Stimulated activated CD4-positive, alpha-beta T cell treated with anti-CD3 and anti-CD28 coated beads, Interleukin-12 subunit alpha, Interleukin-12 subunit beta, amount 100 ng/mL, for 48 hours (primary cell): ENCODE measurements at regions not wholly inside any gene's neighbourhood (a gene's known extent, or its start where the extent isn't known, plus 50 kb on each side); places are given as distances from the start of the nearest gene placed in this dataset.

Experiments
- DNase-seq, 3 donors: peaks; one replicate each; pipeline ENCODE4 v3.0.0-alpha.2; 2020; ENCODE audit warnings: low read depth in 2 of 3, low spot score in 1 of 3

DNA sequence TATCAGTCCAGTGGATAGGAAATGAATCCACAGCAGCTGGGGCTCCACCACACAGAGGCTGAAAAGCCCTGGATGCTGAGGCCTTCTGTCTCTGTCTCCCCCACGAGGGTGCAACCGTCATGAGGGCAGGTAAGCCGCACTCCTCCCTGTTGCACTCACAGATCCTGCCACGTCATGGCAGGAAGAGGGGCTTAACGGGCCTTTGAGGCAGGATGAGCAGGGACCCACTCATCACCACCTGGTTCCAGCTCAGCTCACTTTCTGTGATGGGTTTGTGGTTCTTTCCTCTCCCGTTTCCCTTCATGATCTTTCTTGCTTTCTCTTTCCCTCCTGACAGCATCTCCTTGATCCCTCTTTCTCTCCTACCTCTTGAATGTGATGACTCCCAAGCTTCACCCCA is 575.2 kb downstream of the CCDC171 start:
- DNase-seq: no peak

DNA sequence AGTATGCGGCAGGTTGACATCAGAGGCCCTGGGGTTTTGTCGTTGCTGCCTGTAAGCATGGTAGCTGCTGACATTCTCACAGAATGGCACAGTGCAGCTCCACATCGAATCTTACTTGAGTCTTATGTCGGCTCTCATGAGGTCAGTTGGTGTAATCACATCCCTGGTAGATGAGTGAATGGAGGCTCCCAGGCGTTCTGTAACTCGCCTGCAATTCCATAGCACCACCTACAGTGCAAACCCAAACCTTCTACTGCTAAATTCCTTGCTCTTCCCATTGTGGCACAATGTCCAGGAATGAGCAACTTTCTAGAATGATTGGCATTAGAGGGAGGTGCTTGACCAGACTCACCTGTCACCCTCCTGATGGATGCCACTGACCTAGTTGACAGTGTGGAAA is 578.4 kb downstream of the CCDC171 start:
- no peak for DNase-seq

DNA sequence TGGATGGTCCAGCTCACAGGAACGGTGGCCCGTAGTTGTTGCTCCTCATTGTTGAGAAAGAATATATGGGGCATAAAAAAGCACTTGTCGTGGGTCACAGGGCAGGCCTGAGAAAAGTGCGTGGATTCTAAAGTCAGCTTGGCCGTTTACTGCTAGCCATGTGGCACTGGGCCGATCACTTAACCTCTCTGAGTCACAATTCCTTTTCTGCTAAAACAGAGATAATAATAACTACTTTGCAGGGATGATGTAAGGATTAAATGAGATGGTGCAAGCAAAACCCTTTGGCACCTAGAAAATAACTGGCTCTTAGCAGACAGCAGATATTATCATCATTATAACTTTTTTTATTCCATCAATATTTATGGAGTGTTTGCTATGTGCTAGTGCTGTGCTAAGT is 579.7 kb downstream of the CCDC171 start:
- no peak for DNase-seq

DNA sequence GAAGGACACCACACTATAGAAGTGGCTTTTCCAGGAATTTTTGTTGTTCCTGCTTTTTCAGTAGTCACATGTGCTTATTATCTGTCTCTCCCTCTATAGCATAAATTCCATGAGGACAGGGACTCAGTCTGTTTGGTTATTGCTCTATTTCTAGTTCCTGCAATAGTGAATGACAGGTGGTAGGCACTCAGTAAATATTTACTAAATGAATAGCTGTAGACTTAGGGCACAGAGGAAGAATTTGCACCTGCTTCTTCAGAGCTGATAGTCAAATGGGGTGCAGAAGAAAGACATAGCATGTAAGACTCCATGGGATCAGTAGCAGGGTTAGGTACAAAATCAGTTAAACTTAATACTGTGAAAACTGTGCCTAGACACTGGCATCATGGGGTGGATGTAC is 580.2 kb downstream of the CCDC171 start:
- no peak for DNase-seq

DNA sequence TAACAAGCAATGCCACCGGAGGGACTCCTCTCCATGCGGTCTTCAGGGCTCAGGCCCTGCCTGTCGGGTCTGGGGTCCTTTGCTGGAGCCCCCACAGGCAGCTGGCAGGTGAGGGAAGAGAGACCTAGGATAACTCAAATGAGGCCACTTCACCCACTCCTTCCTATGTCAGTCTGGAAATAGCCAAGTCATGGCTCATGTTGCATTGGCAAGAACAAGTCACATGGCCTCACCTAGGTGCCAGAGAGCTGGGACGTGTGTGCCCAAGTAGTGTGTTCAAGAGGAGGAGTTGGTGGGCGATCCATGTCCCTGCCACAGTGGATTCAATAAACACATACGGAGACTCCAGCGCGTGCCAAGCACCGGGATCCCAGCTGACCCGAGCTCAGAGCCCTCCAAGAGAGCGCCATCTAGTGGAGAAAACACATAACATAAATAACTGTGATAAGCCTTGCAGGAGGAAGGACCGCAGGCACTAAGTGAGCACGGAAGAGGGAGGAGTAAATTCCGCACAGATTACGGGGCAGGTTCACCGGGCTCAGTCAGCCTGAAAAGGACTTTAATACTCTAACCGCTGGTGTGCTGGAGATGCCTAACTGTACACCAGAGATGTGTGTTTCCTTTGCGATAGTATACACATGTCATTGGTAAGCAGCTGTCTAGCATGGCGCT is 580.8 kb downstream of the CCDC171 start:
- no peak for DNase-seq

DNA sequence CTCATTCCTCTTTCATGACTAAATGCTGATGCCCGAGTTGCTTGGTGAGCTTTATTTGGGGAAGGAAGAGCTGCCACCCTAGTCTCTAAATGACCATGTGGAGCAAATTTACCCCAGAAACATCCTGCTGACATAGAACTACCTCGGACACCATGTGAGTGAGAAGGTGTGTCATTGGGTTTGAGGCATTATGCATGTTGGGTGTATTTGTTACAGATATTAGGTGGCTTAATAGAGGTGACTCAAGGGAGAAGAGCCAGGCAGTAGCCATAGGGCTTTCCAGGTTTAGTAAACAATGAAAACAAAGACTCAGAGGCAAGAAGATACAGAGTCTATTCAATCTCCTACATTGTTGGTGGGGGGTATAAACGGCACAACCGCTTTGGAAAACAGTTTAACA is 581.5 kb downstream of the CCDC171 start:
- no peak for DNase-seq

DNA sequence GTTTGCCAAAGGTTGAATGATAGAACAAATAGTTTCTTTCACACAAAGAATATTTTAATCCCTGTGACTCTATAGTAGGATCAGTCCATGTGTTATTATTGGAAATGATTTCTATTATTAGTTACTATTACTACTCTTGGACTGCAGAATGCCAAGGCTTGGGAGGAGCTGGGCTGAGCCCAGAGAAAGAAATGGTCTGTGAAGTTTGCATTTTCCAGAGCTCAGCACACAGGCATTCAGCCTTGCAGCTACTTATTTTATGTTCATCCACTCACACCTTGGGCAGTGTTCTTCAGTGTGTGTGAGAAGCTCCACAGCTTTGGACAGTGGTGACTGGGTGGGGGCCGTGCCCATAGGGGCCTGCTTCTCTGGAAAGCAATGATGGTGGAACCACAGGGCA is 583.1 kb downstream of the CCDC171 start:
- DNase-seq: no peak

GRCh38 chr9:16136451-16136850 is 583.6 kb downstream of the CCDC171 start:
- no peak for DNase-seq

DNA sequence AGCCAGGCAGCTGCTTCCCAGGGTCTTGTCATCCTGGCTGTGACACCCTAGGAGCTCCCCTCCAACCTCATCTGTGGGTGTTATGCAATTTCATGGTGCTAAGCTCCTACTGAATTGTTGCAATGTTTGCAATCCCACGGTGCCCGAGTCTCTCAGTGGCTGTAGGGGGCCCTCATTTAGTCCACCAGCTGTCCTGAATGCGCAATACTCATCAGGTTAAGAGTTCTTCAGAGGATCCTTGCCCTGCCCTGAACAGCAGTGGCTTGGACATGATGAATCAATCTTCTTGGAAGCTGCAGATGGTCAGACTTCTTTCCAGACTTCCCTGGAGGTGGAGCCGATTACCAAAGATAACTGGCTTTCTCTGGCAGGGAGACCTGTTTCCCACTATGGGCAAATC is 584.1 kb downstream of the CCDC171 start:
- no peak for DNase-seq

DNA sequence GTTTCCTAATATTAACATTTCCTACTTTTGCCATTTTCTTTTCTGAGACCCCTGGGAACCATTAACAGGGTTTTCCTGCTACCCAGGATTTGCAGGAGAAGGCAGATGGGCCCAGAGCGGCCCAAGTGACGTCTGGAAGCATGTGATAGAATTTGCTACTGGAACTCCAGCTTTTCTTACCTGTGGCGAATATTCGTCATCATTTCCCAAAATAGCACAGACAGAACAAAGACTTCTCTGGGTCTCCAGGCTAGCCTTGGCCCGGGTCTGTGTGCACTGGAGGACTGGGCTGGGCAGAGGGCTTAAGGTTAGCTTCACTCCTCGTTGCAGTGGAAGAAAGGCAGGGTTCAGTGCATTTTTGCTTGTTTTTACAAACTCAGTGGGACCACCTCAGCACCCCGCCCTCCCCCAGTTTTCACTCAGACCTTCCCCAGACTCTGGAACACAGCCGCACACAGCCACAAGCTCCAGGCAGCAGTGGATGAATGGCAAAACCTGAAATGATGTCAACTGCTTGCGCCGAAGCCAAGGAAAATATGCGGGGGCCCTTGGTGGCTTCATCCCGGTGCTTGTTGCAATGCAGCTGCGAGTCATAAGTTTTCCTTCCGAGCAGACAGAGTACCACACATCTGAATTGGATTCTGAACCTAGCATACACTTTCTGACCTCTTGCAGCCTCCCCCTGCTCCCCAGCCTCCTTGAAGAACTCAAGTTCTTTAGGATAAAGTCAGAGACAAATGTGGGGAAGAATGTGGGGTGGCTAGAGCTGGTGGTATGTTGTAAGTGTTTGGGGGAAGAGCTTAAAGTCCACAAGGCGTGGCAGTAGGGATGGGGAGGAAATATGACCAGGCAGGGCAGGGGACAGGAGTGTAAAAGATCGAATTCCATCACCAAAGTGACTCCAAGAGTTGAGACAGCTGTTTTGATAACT is 586.0 kb downstream of the CCDC171 start:
- no peak for DNase-seq

GRCh38 chr9:16139774-16140173 is 586.9 kb downstream of the CCDC171 start:
- DNase-seq: no peak

GRCh38 chr9:16143310-16143709 is 590.5 kb downstream of the CCDC171 start:
- no peak for DNase-seq

DNA sequence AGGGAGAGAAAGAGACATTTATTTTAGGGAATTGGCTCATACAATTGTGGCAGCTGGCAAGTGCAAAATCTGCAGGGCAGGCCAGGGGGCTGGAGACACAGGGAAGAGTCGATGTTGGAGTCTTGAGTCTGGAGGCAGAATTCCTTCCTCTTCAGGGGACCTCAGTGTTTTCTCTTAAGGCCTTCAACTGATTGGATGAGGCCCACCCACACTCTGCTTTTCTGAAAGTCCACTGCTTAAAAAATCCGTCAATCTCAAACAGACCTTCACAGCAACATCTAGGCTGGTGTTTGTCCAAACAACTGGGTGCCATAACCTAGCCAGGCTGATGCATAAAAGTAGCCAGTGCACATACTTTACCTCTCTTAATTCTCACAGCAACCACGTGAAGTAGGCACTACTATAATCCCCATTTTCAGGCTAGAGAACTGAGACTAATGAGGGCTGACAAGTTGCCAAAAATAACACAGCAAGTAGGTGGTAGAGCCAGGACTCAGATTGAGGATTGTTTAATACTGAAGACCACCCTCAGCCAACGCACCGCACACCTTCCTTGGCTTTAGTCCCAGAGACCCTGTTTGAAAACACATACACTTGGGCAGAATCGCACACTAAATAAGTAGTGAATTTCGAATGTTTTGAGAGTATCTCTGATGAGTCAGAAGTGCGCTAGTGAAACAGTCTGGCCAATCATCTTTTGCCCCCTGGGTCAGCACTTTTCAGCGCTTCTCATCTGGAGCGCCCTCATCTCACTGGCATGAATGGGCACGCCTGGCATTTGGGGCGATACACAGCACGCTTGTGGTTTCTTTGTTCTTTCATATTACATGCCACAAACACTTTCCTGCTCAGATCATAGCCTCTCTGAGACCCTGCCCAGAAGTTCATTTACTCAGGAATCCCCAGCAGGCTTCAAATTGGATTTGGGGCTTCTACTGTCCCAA is 591.4 kb downstream of the CCDC171 start:
- DNase-seq: no peak

DNA sequence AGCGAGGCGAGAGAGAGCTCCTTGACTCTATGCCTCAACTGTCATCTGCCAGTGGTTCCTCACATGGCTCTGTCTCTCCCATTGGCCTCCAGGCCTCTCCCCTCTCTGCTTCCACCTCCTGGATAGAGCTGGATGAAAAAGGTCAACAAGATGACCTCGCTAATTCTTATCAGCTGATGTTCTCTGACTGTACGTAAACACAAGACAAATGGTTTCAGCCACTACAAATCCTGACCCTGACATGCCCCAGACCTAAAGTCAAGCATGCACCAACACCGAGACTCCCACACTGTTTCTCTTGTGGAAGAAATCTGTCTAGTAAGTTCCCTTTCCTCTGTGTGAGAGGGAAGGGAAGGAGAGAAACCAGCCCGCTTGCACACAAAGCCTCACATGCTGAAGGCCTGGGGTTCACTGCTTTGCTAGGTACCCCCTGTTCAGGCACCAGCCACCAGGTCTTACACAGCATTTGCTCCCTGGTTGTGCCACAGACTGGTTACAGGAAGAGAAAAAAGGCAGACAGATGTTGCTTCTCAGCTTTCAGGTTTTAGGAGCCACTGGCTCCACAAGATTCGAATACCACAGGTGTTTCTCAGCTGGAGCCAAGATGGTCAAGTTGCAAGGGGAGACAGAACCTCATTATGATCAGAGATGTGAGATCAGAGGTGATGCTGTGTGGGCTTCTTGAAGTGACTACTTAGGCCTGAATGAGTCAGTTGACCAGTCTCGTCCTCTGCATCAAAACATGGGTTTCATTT is 592.5 kb downstream of the CCDC171 start:
- no peak for DNase-seq

DNA sequence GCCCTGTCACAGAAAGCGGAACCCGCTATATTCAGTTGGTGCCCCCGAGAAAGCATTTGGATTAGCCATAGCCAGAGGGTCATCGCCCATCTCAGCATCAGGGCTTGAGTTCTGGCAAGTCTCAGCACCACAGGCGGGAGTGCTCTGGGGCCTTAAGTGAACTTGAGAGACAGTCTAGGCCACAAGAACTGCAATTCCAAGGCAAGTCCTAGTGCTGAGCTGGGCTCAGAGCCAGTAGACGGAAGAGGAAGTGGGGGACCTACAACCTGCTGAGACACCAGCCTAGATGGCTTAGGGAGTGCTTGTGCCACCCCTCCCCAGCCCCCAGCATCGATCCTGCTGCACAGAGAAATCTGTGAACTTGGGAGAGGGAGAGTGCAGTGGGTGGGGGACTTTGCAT is 594.9 kb downstream of the CCDC171 start:
- DNase-seq: no peak

GRCh38 chr9:16150501-16150900 is 597.7 kb downstream of the CCDC171 start:
- no peak for DNase-seq

DNA sequence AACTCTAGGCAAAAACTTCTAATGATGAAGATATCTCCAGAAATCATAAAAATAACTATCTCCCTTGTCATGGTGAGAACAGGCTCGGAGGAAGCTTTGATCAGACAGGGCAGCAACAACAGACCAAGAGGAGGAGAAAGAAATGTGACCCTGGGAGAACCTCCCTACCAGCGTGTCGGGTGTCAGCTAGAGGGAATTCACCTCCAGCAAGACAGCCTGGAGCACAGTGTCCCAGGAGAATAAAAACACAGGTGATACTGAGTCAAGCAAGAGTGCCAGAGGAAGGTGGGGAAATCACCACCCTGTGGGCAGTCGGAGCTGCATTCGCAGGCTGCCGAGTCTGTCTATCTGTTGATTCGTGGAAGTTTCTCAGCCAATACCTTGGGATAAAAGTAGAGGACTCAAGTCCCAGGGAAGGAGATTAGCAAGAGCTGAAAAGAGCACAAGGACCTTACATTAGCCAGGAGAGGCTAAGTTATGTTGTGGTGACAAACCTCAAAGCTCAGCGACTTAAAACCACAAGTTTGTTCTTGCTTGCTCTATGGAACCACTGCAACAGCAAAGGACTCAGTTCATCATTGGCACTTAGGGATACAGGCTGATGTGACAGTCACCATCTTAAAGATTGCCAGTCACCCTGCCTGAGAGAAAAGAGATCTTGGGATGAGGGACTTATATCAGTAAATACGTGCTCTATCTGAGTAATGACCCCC is 598.3 kb downstream of the CCDC171 start:
- no peak for DNase-seq

DNA sequence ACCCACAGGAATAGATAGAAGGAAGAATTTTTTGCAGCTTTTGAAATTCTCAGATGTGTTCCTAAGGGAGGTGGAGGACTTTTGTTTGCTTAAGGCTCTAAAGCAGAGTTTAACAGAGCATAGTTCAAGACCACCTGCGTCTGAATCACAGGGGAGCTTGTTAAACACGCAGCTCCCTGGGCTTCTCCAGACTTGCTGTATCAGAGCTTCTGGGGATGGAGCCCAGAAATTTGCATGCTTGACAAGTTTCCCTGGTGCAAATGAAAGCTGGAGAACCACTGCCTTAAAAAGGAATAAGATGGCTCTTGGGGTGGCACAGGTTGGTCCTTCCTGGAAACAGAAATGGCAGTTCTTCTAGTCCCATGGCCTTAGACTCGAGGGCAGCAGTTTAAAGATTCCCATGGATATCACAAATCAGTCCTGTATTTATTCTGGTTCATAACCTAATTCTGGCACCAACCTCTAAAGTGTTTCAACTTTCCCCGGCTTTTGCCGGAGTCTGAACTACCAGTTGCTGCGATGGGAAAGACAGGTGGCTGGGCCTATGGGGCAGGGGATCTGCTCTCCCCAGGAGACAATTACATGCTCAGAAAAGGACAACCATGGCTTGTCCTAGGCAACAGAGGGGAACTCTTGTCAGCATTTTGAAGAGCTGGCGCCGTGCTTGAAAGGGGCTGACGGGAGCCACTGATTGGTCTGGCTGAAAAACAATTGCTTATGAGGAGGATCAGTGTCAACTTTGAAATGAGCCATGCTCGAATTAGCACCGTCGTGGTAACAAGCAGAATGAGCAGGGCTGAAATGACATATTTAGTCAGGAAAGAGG is 599.6 kb downstream of the CCDC171 start:
- no peak for DNase-seq

DNA sequence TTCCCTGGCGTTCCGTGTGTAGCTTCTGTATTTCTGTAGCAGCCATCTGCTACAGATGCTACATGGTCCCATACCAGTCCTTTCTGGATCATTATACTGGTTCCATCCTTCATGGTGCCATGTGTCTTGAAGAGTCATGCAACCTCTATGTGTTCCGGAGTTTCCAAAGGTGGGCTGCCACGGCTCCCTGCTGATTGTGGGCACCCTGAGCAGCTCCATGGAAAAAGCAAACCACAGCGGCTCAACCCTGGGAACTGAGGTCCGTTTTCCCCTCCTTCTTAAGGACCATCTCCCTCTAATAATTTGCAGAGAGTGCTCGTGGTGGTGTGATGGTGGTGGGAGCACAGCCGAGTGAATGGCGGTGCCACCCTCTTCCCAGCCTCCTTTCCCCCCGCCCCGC is 600.4 kb downstream of the CCDC171 start:
- no peak for DNase-seq
